Left lung (tissue), 4 donors: ENCODE measurements at regions not wholly inside any gene's neighbourhood (a gene's known extent, or its start where the extent isn't known, plus 50 kb on each side); places are given as distances from the start of the nearest gene placed in this dataset.

ENCODE experiments used
- ATAC-seq: fragments of 200-7000 bp; cut with Tn5 transposase; one replicate; pipeline ENCODE4 v1.9.1; 2020; ENCODE audit warnings: moderate library complexity
- DNase-seq, 4 donors: peaks; one replicate each; pipeline ENCODE4 v3.0.0-alpha.2; 2013 to 2020
- H3K27ac ChIP-seq, 2 donors: fragments of 200-600 bp; sonication (generic) in 1 of 2; one replicate each; pipeline versions ENCODE4 v1.5.0 to v1.8.0; 2020 to 2021
- H3K27me3 ChIP-seq, 2 donors: fragments of 200-600 bp; sonication (generic) in 1 of 2; one replicate each; pipeline versions ENCODE4 v1.5.0 to v1.8.0; 2020 to 2021
- H3K36me3 ChIP-seq, 2 donors: fragments of 200-600 bp; sonication (generic) in 1 of 2; one replicate each; pipeline versions ENCODE4 v1.5.0 to v1.8.0; 2020 to 2021
- H3K4me1 ChIP-seq, 2 donors: fragments of 200-600 bp; one replicate each; pipeline ENCODE4 v1.8.0; 2021
- H3K4me3 ChIP-seq, 2 donors: fragments of 200-600 bp; sonication (generic) in 1 of 2; one replicate each; pipeline versions ENCODE4 v1.5.0 to v1.8.0; 2020 to 2021; ENCODE audit warnings: mild to moderate bottlenecking in 1 of 2
- H3K9me3 ChIP-seq, 2 donors: fragments of 200-600 bp; sonication (generic) in 1 of 2; one replicate each; pipeline versions ENCODE4 v1.5.0 to v1.8.0; 2020 to 2021
- intact Hi-C, 2 donors: fragments of 100-400 bp; cut with DNase I; formaldehyde crosslinking; loops; one replicate each; pipeline versions ENCODE4 v1.11.2 to v1.14.2; 2022
- TF ChIP-seq, protein P1 (sequence below), 2 donors: fragments of 200-600 bp; sonication (generic) in 1 of 2; IDR thresholded peaks; one replicate each; pipeline versions ENCODE4 v1.5.0 to v1.8.0; 2021; ENCODE audit warnings: antibody characterized with exemption in 2 of 2
- donor health status: DM: no; HTN: yes; CAD: no.
- donor health status: DM: no; HTN: no; CAD: no.

DNA sequence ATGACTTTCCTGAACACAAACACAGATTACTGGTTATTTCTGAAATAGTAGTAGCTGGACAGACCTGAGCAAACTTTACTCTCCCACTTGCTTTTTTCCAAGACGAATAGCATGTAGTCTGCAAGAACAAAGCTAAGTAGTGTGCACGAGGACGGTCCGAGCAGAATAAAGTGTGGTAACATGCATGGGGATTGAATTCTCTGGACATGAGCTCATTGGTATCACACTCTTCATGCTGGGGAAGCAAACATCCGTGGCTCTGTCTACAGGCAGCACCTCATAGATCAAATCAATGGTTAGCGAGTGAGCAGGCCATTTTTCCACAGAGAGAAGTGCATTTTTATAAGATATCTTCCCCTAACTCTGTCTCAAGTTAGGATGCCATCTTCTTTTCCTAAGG is 164.8 kb upstream of the STK17B start:
- no peak for DNase-seq
- no peaks in the 10 kb centered on the region for H3K9me3 ChIP-seq
- H3K27ac ChIP-seq = no peak overlapping the region
- H3K4me1 ChIP-seq = peaks cover 0 to 6% of the 10 kb centered on the region in 2 donors
- TF ChIP-seq, protein P1, sequence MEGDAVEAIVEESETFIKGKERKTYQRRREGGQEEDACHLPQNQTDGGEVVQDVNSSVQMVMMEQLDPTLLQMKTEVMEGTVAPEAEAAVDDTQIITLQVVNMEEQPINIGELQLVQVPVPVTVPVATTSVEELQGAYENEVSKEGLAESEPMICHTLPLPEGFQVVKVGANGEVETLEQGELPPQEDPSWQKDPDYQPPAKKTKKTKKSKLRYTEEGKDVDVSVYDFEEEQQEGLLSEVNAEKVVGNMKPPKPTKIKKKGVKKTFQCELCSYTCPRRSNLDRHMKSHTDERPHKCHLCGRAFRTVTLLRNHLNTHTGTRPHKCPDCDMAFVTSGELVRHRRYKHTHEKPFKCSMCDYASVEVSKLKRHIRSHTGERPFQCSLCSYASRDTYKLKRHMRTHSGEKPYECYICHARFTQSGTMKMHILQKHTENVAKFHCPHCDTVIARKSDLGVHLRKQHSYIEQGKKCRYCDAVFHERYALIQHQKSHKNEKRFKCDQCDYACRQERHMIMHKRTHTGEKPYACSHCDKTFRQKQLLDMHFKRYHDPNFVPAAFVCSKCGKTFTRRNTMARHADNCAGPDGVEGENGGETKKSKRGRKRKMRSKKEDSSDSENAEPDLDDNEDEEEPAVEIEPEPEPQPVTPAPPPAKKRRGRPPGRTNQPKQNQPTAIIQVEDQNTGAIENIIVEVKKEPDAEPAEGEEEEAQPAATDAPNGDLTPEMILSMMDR (IDR thresholded peaks at IDR 0.05) = no peak
- ATAC-seq = no peak
- H3K36me3 ChIP-seq = no peaks in the 10 kb centered on the region
- H3K27me3 ChIP-seq = no peaks in the 10 kb centered on the region
- intact Hi-C loops = no loop called here
- no peak overlapping the region for H3K4me3 ChIP-seq

DNA sequence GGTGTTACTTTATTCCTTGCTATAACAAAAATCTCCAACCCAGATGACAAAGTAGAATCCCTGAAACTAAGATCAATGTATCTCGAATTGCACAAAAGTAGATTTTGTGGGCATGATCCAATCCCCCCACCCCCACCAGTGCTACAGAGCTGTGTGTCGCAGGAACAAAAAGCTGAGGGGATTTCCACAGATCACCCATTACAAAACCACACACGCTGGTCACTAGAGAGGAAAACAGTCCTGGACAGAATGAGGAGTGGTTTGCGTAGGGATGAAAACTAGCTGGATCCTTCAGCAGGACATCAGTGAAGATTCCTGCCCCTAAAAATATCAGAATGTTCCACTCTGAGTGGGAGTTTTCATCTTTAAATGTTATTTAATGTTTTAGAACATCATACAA is 165.3 kb upstream of the STK17B start:
- DNase-seq = no peak
- H3K4me3 ChIP-seq = no peak overlapping the region
- no peaks in the 10 kb centered on the region for H3K36me3 ChIP-seq
- H3K4me1 ChIP-seq = peaks cover 0 to 1% of the 10 kb centered on the region in 2 donors
- no peaks in the 10 kb centered on the region for H3K9me3 ChIP-seq
- no peak for ATAC-seq
- no peaks in the 10 kb centered on the region for H3K27me3 ChIP-seq
- intact Hi-C loops = no loop called here
- H3K27ac ChIP-seq = no peak overlapping the region
- TF ChIP-seq, protein P1 (IDR thresholded peaks at IDR 0.05) = no peak

DNA sequence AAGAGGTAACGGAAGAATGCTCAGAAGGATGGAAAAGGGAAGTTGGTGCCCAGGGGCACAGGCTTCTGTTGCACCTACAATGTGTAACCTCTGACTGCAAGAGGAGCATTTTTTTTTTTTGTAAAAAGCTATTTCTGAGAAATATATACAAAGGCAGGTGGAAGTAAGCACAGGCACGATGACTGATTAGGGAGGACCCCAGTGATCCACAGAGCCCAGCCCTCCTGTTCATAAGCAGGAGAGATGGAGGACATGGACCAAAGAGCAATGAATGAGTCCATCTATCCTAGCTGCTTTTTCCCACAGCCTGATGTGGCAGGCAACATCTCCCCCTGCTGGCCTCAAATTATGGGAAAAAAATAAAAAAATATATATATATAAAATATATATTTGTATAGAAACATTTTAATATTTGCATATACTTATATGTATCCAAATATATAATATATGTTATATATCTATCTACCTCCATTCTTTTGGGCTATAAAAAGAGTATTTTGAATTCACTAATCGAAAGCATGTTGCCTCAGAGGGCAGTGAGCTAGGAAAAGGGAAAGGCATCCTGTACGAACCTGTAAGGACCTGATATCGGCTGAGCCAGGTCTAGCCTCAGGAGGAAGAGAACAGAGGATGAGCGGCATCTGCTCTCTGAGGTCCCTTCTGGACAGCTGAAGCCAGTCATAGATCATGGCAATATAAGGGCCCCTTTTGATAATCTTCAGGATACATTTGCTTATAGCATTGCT is 166.0 kb upstream of the STK17B start:
- H3K9me3 ChIP-seq = no peaks in the 10 kb centered on the region
- ATAC-seq (peak; percentile 53), DNase-seq (peak in 1 of 4 donors; percentile 33)
- intact Hi-C loops = no loop called here
- TF ChIP-seq, protein P1 (IDR thresholded peaks at IDR 0.05) = peak in 1 of 2 donors; percentile 8
- H3K4me3 ChIP-seq = no peak overlapping the region
- H3K36me3 ChIP-seq = no peaks in the 10 kb centered on the region
- no peak overlapping the region for H3K27ac ChIP-seq
- no peaks in the 10 kb centered on the region for H3K4me1 ChIP-seq
- H3K27me3 ChIP-seq = no peaks in the 10 kb centered on the region

DNA sequence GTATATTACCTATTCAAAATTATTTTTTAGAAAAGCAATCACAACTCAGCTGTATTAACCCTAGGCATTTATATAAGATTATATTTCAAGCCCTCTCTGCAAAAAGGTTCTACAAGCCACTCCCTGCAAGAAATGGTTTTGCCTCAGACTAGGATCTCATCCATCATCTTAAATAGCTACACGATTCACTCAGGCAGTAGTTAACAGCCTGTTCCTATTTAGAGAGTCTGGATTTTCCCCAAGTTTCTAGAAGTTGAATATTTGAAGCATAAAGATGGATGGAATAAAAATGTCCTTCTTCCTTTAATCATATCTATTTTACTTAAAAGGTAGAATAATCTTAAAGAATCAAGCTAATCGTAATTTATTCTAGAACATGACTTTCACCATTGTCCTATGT is 167.1 kb upstream of the STK17B start:
- Histone ChIP-seq H3K4me3 (no peak overlapping the region), H3K36me3 (no peaks in the 10 kb centered on the region), H3K9me3 (no peaks in the 10 kb centered on the region), H3K27ac (no peak overlapping the region), H3K4me1 (no peaks in the 10 kb centered on the region), H3K27me3 (no peaks in the 10 kb centered on the region)
- intact Hi-C loops = no loop called here
- DNase-seq (no peak), ATAC-seq (no peak)
- TF ChIP-seq, protein P1 (IDR thresholded peaks at IDR 0.05) = no peak

DNA sequence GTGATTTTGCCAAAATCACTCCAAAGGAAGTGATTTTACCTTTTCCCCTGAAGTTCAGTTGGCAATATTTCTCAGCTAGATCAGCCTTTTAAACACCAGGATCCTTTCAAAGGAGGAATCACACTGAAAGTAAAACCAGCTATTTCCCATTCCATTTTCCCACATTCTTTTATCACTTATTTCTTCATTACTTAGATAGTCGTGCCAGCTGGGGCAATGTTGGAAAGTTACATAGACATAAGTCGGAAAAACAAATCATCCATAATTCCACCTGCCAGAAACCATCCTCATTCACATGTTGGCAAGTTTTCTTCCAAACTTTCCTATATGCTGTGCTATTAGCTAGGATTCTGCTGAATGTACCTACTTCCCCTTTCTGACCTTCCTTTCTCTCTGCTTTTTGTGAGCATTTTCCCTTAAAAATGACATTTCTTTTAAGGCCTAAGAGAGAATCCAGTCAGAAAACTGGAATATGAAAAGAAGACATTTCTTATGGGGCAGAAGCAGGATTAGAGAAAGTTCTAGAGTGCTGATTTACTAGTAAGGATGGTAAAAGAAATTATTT is 170.0 kb upstream of the STK17B start:
- H3K27me3 ChIP-seq = no peaks in the 10 kb centered on the region
- no peak for DNase-seq
- no peaks in the 10 kb centered on the region for H3K4me1 ChIP-seq
- no peak overlapping the region for H3K4me3 ChIP-seq
- no peaks in the 10 kb centered on the region for H3K36me3 ChIP-seq
- intact Hi-C loops = no loop called here
- TF ChIP-seq, protein P1 (IDR thresholded peaks at IDR 0.05) = no peak
- no peak for ATAC-seq
- H3K27ac ChIP-seq = no peak overlapping the region
- no peaks in the 10 kb centered on the region for H3K9me3 ChIP-seq
